ENCODE measurements at regions not wholly inside any gene's neighbourhood (a gene's known extent, or its start where the extent isn't known, plus 50 kb on each side); places are given as distances from the start of the nearest gene placed in this dataset.
"Not testable (repeated sequence)": the region's sequence is repeated elsewhere in the genome, so short reads cannot be mapped to it uniquely, and the experiment has no call there.

DNA sequence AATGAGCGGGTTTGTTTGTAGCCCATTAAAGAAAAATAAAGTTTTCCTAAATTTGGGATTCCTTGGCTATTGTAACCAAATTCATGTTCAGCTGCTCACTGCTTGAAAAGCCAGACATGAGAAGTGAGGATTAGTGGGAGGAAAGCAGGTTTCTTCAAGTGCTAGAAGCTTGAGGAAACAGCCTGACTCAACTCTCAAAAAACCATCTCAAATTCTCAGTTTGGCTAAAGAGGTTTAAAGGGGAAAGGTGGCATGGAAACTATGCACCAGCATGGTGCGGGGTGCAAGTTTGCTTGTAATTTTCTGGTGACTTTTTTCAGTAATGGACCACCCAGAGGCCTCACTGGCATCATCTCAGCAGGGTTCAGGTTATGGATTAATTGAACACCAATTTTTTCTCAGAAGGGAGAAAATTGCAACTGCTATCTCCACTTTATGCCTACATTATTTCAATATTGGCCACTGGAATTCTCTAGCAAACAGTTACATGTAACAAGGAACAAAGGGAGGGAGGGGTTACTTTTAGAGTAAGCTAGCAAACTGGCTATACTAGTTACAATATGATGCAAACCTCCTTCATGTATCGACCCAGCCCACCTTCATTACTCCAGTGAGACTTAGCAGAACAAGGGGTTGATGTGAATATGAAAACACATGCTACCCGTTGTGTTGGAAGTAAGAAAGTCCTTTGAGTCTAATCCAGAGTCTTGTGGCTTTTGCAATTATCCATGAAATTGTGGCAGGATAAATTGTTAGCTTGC is 85.0 kb upstream of the IFNGR1 start:
- no peak for DNase-seq

- no peak for DNase-seq
Observed at GRCh38 chr6:137303441-137303840, 84.3 kb upstream of the IFNGR1 start.

- DNase-seq: no peak
Observed at GRCh38 chr6:137299681-137300080, 80.5 kb upstream of the IFNGR1 start.

- DNase-seq: no peak
Observed at GRCh38 chr6:137297887-137298286, 78.7 kb upstream of the IFNGR1 start.

- not testable (repeated sequence) for DNase-seq
Observed at GRCh38 chr6:137292326-137292725, 73.1 kb upstream of the IFNGR1 start.

GRCh38 chr6:137291441-137291840 is 72.3 kb upstream of the IFNGR1 start:
- DNase-seq: peak; percentile 12

GRCh38 chr6:137290601-137291261 is 71.5 kb upstream of the IFNGR1 start:
- no peak for DNase-seq

GRCh38 chr6:137286916-137287315 is 67.7 kb upstream of the IFNGR1 start:
- DNase-seq: no peak

DNA sequence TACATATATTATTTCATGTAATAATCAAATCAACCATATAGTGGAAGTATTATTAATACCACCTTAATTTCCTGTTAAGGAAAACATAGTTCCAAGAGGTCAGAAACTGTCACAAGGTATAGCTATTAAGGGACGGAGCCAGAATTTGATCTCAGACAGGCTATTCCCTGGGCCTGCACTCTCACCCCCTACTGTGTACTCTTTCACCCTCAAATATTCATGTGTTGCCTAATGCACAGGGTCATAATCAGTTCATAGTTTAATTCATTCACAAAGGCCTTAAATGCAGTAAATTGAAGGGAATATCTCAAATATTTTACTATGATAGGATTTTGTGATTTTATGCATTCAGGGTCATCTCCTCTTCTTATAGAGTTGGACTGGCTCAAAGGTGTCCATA is 67.2 kb upstream of the IFNGR1 start:
- DNase-seq: no peak

DNA sequence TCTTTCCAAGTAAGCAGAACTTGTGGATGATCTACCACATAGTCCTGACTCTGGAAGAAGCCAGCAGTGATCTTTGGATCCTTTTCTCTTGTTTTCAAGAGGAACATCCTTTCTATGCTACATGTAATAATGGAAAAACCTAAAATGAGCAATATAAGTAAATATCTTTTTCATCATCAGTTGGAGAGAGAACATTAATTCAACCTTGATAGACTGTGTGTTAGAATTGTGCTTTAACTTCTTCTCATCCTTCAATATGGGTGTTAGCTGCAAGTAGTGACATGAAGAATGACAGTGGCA is 65.6 kb upstream of the IFNGR1 start:
- no peak for DNase-seq

DNA sequence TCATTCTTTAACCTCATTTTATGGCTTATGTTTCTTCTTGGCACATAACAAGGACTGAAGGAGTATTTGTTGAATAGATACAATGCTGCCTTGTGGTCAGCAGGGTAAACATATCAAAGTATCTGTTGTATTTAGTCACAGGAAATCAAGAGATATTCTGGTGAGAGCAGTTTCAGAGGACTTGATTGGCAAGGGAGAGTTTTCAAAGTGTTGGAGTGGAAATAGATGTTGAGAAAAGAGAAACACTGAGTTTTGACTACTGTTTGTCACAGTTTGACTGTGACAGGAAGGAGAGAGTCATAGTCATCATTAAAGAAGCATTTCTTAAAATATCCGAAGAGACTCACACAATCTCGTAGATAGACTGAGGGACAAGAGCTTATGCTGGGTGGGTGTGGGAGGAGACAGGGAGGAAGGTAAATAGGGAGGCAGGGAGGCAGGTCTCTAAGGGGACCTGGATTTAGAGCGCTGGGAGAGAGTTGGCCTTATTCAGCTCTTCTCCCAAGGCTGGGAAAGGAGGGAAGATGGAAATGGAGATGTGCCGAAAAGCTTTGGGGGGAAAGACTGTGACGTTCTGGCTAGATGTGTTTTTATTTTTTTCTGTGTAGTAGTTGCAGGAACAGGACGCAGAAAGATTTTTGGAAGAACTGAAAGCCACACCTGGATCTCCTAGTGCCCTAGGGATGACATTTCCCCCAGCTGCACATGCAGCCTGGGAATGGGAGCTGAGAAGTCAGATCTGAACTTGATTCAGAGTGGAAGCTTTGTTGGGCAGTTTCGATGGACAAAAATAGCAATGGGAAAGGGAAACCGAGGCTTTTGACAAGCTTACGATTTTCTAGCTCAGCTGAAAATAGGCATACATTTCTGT is 65.0 kb upstream of the IFNGR1 start:
- DNase-seq: no peak

DNA sequence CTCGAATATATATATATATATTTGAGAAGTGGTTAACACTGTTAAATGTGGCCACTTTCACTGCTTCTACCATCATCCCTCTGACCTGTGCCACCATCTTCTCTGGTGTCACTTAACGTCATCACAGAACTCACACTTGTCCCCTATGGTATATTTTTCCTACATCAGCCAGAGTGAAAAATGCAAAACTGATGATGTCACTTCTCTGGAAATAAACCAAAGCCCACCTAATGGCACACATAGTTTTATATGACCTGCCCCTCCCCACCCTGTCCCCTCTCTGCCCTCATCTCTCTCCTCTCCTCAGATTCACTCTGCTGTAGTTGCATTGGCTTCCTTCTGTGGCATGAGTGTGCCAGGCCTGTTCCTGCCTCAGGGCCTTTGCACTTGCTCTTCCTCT is 63.9 kb upstream of the IFNGR1 start:
- DNase-seq: no peak

- no peak for DNase-seq
Observed at GRCh38 chr6:137282254-137282653, 63.1 kb upstream of the IFNGR1 start.

- not testable (repeated sequence) for DNase-seq
Observed at GRCh38 chr6:137279279-137279678, 60.1 kb upstream of the IFNGR1 start.

- DNase-seq: no peak
Observed at GRCh38 chr6:137277971-137278637, 58.9 kb upstream of the IFNGR1 start.

- no peak for DNase-seq
Observed at GRCh38 chr6:137272403-137272802, 53.2 kb upstream of the IFNGR1 start.

DNA sequence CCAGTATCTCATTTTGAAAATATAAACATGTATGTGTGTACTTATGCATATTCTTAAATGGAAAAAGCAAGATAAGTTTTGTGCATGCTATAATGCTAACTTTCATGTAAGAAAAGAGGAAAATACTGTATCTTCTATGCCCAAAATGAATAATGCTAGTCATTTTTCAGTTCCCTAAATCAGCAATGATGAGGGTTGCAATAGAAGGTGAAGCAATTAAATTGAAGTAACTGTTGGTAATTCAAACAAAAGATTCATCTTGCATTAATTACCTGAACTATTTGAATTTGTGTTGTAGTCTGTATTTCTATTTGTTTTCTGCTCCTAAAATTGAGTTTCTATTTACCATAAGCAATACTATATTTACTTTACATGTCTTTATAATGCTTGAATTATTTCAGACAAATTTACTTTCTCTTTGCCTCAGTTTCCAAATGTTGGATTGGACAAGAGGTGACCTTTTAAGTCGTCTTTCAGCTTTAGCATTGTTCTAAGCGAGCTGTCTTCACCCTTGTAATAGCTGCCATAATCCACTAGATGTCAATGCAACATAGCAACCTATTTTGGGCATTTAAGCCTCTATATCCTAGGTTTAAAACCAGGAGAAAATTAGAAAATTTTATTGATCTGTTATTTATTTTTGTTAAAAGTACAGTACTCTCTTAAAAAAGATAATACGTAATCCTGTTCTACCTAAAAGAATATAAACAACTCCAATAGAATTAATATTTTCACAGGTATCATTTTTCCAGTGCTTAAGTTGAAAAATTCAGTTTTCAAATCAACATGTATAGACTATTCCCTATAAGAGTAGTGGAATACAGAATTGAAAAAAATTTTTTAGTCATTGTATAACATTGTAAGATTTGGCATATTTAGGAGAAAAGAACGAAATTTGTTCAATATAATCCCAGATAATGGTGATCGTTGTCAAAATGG is 52.3 kb upstream of the IFNGR1 start:
- DNase-seq: peak; percentile 56

DNA sequence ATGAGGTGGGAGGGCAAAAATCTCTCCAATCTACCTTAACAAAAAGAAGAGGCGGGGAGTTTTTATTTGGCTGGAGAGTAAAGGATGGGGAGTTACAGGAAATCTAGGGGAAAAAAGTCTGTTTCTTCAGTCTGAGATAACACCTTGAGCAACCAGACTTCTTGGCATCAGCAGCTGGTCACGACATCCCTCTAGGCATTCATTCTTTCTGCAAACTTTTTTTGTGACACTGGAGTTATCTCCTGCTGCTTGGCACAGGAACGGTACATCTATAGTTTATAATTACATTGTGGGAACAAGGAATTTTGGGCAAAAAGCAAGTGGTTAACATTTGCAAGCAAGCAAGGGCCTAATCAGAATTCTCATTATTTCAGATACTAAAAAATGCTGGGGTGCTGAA is 50.6 kb upstream of the IFNGR1 start:
- DNase-seq: no peak

GRCh38 chr6:137269347-137269746 is 50.2 kb upstream of the IFNGR1 start:
- DNase-seq: no peak

All from CD4-positive, alpha-beta T cell treated with Interleukin-12 subunit alpha and Interleukin-12 subunit beta, for 1 hour (primary cell).